K562 (cell line): ENCODE measurements at regions not wholly inside any gene's neighbourhood (a gene's known extent, or its start where the extent isn't known, plus 50 kb on each side); places are given as distances from the start of the nearest gene placed in this dataset.

Experiments
- BHLHE40 ChIP-seq: IDR thresholded peaks from 2 replicates; pipeline ENCODE4 v1.6.1; 2011; ENCODE audit warnings: low read length, improper control_type of control experiment
- KLF10 ChIP-seq: fragments of 250-450 bp; sonication (Bioruptor Pico); IDR thresholded peaks from 2 replicates; pipeline ENCODE4 v1.6.1; 2021; ENCODE audit warnings: matching md5 sums
- MCM2 ChIP-seq: fragments of 450-650 bp; IDR thresholded peaks from 2 replicates; pipeline ENCODE4 v1.6.1; 2017; ENCODE audit warnings: low read depth, mild to moderate bottlenecking
- ZFP36 ChIP-seq: fragments of 150-350 bp; IDR thresholded peaks from 2 replicates; pipeline ENCODE4 v1.6.1; 2018; ENCODE audit warnings: low read length, low read depth; ENCODE audit not compliant: partially characterized antibody
- TF ChIP-seq, protein P1 (sequence below): fragments of 450-650 bp; IDR thresholded peaks from 2 replicates; pipeline ENCODE4 v1.6.1; 2016; ENCODE audit warnings: low read depth, mild to moderate bottlenecking, moderate library complexity
- TF ChIP-seq, protein P2 (sequence below), 2 experiments: IDR thresholded peaks; 2 replicates each; pipeline ENCODE4 v1.6.1; 2011; ENCODE audit warnings: borderline replicate concordance in 1 of 2, control low read depth in 1 of 2, low read depth in 1 of 2, low read length in 1 of 2, mild to moderate bottlenecking in 1 of 2, mixed read lengths in 1 of 2, moderate library complexity in 1 of 2; ENCODE audit not compliant: insufficient read depth in 1 of 2, insufficient read length in 1 of 2, poor library complexity in 1 of 2, severe bottlenecking in 1 of 2; ENCODE audit errors: extremely low read depth in 1 of 2
- TF ChIP-seq, protein P3 (sequence below): IDR thresholded peaks from 2 replicates; pipeline ENCODE4 v1.6.1; 2016; ENCODE audit warnings: missing genetic modification characterization, missing compliant biosample characterization

DNA sequence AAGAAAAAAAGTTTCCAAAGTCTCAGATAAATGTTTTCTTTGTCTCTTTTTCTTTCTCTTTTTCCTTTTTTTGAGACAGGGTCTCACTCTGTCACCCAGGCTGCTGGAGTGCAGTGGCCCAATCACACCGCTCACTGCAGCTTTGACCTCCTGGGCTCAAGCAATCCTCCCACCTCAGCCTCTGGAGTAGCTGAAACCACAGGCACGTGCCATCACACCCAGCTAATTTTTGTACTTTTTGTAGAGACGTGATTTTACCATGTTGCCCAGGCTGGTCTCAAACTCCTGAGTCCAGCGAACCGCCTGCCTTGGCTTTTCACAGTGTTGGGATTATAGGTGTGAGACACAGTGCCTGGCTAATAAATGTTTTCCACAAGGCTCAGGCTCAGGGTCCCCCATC lies 53.3 kb upstream of the KSR1 start (continued):
- TF ChIP-seq, protein P1, sequence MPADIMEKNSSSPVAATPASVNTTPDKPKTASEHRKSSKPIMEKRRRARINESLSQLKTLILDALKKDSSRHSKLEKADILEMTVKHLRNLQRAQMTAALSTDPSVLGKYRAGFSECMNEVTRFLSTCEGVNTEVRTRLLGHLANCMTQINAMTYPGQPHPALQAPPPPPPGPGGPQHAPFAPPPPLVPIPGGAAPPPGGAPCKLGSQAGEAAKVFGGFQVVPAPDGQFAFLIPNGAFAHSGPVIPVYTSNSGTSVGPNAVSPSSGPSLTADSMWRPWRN, result peak; percentile 57; the same call in 1 of the 2 replicates
- no peak for TF ChIP-seq ZFP36
- TF ChIP-seq, protein P2, sequence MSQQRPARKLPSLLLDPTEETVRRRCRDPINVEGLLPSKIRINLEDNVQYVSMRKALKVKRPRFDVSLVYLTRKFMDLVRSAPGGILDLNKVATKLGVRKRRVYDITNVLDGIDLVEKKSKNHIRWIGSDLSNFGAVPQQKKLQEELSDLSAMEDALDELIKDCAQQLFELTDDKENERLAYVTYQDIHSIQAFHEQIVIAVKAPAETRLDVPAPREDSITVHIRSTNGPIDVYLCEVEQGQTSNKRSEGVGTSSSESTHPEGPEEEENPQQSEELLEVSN (IDR thresholded peaks at IDR 0.05; ENCODE audit: borderline replicate concordance in 1 of 2, extremely low read depth in 1 of 2, insufficient read depth in 1 of 2, insufficient read length in 1 of 2, low read depth in 1 of 2, low read length in 1 of 2, poor library complexity in 1 of 2, severe bottlenecking in 1 of 2), result no peak
- TF ChIP-seq BHLHE40, result peak; percentile 56; the same call in 1 of the 2 replicates
- TF ChIP-seq MCM2, result no peak
- no peak for TF ChIP-seq KLF10 (CRISPR knock-in tag)
- TF ChIP-seq, protein P3, sequence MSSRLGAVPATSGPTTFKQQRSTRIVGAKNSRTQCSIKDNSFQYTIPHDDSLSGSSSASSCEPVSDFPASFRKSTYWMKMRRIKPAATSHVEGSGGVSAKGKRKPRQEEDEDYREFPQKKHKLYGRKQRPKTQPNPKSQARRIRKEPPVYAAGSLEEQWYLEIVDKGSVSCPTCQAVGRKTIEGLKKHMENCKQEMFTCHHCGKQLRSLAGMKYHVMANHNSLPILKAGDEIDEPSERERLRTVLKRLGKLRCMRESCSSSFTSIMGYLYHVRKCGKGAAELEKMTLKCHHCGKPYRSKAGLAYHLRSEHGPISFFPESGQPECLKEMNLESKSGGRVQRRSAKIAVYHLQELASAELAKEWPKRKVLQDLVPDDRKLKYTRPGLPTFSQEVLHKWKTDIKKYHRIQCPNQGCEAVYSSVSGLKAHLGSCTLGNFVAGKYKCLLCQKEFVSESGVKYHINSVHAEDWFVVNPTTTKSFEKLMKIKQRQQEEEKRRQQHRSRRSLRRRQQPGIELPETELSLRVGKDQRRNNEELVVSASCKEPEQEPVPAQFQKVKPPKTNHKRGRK, result no peak
